Heart left ventricle (tissue), 16 donors: ENCODE measurements at regions not wholly inside any gene's neighbourhood (a gene's known extent, or its start where the extent isn't known, plus 50 kb on each side); places are given as distances from the start of the nearest gene placed in this dataset.
A peak's percentile ranks its signal among the peaks of the same experiment; 100 is the strongest.
"Not testable (repeated sequence)": the region's sequence is repeated elsewhere in the genome, so short reads cannot be mapped to it uniquely, and the experiment has no call there.

Source experiments
- ATAC-seq, 4 donors: fragments of 200-7000 bp; cut with Tn5 transposase; one replicate each; pipeline ENCODE4 v1.9.1; 2020 to 2022; ENCODE audit warnings: moderate library complexity in 4 of 4, mild to moderate bottlenecking in 3 of 4, moderate number of reproducible peaks in 1 of 4
- DNase-seq, 5 donors: peaks; one replicate each; pipeline ENCODE4 v3.0.0-alpha.2; 2020
- H3K27ac ChIP-seq, 12 donors: fragments of 200-600 bp; sonication (generic) in 4 of 12; one replicate each; pipeline versions ENCODE4 v1.5.0 to v1.8.0; 2016 to 2022; ENCODE audit warnings: mild to moderate bottlenecking in 2 of 12
- H3K27me3 ChIP-seq, 9 donors: fragments of 200-600 bp; sonication (generic) in 2 of 9; one replicate each; pipeline versions ENCODE4 v1.5.1 to v1.8.0; 2016 to 2022; ENCODE audit warnings: mild to moderate bottlenecking in 3 of 9
- H3K36me3 ChIP-seq, 9 donors: fragments of 200-600 bp; sonication (generic) in 2 of 9; one replicate each; pipeline versions ENCODE4 v1.5.0 to v1.8.0; 2018 to 2022; ENCODE audit warnings: mild to moderate bottlenecking in 2 of 9
- H3K4me1 ChIP-seq, 12 donors: fragments of 200-600 bp; sonication (generic) in 4 of 12; one replicate each; pipeline versions ENCODE4 v1.5.0 to v1.8.0; 2016 to 2022; ENCODE audit warnings: mild to moderate bottlenecking in 3 of 12
- H3K4me3 ChIP-seq, 12 donors: fragments of 200-600 bp; sonication (generic) in 4 of 12; one replicate each; pipeline versions ENCODE4 v1.5.0 to v1.8.0; 2017 to 2022; ENCODE audit warnings: mild to moderate bottlenecking in 9 of 12, moderate library complexity in 4 of 12
- H3K9me3 ChIP-seq, 12 donors: fragments of 200-600 bp; sonication (generic) in 4 of 12; one replicate each; pipeline versions ENCODE4 v1.5.0 to v1.8.0; 2016 to 2022; ENCODE audit warnings: mild to moderate bottlenecking in 1 of 12
- POLR2A ChIP-seq, 2 donors: fragments of 450-650 bp; IDR thresholded peaks; one replicate each; pipeline ENCODE4 v1.6.1; 2017; ENCODE audit warnings: antibody characterized with exemption in 2 of 2, mild to moderate bottlenecking in 2 of 2, moderate library complexity in 2 of 2
- WGBS, 4 donors: extraction: QIAGEN DNeasy Blood & Tissue Kit in 2 of 4; methylation state at CpG; one replicate each; pipeline versions ENCODE4 v1.1.5 to v1.1.7; 2013 to 2018; 5-methylcytosine and 5-hydroxymethylcytosine counted together
- intact Hi-C, 10 donors: fragments of 100-400 bp; cut with DNase I; formaldehyde crosslinking; loops; one replicate each; pipeline versions ENCODE4 v1.11.1 to v1.14.2; 2022
- TF ChIP-seq, protein P1 (sequence below), 12 donors: fragments of 200-600 bp; sonication (generic) in 4 of 12; IDR thresholded peaks; one replicate each; pipeline versions ENCODE4 v1.5.0 to v1.8.0; 2018 to 2022; ENCODE audit warnings: antibody characterized with exemption in 12 of 12, mild to moderate bottlenecking in 5 of 12
- donor health status: ischemic (EF 13 %, LVEDD 7.1; RV severe dilation, severe dysfunction).
- donor health status: healthy with polysubstance abuse.
- donor health status: DM: no; HTN: yes; CAD: no.
- donor health status: DM: no; HTN: no; CAD: no.
- donor health status: ischemic (EF 25% LVEDD 6.9; RV normal size, moderate dysfunction).
- donor health status: ischemic (EF 25% LVEDD 5.7; RV mildly dilated, moderate dysfunction).
- donor health status: healthy.
- donor health status: DM: yes; HTN: yes; CAD: no.
- donor health status: ischemic (EF 35%, LVEDD 5.7; RV mildly dilated, moderate dysfunction).
- donor health status: nonischemic (EF 11% LVEDD 7.7; RV severe dilation, severe dysfunction).
- donor health status: DM: yes; HTN: yes; CAD: no.
- donor health status: PGD.
- donor health status: ischemic (EF 29% LVEDD 5.4; RV normal size, mild dysfunction).
- donor health status: nonischemic (EF 23%, LVEDD 6.1; RV moderate dilation, normal function).

DNA sequence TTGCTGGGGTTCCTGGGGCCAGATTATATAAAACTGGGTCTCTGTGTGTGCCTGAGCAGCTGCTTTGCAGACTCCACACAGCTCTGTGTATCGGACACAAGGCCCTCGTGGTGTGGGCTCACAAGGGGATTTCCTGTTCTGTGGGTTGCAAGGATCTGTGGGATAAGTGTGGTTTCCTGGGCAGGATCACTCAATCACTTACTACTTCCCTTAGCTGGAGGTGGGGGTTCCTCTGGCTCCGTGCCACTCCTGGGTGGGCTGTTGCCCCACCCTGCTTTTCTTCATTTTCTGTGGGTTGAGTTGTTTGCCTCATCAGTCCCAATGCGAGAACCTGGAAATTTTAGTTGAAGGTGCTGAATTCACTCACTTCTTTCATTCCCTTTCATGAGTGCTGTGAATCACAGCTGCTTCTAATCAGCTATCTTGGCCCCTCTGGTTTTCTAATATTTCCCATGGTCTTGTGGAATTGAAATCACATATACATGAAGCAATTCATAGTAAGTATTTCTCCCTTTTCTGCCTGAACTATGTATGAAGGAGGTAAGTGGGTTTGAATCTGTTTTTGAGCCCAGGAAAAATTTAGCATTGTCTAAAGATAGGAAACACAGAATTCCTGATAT lies 196.3 kb downstream of the DCDC2C start:
- intact Hi-C loops = no loop called here
- H3K4me3 ChIP-seq = no peak overlapping the region
- no peak for DNase-seq
- no peaks in the 10 kb centered on the region for H3K27me3 ChIP-seq
- 39 to 53% (median 48%) methylated on average over 4 of the region's 4 CpGs for WGBS, 4 donors
- no peaks in the 10 kb centered on the region for H3K9me3 ChIP-seq
- TF ChIP-seq, protein P1, sequence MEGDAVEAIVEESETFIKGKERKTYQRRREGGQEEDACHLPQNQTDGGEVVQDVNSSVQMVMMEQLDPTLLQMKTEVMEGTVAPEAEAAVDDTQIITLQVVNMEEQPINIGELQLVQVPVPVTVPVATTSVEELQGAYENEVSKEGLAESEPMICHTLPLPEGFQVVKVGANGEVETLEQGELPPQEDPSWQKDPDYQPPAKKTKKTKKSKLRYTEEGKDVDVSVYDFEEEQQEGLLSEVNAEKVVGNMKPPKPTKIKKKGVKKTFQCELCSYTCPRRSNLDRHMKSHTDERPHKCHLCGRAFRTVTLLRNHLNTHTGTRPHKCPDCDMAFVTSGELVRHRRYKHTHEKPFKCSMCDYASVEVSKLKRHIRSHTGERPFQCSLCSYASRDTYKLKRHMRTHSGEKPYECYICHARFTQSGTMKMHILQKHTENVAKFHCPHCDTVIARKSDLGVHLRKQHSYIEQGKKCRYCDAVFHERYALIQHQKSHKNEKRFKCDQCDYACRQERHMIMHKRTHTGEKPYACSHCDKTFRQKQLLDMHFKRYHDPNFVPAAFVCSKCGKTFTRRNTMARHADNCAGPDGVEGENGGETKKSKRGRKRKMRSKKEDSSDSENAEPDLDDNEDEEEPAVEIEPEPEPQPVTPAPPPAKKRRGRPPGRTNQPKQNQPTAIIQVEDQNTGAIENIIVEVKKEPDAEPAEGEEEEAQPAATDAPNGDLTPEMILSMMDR (IDR thresholded peaks at IDR 0.05) = no peak
- no peak for TF ChIP-seq POLR2A (IDR thresholded peaks at IDR 0.05)
- no peak for ATAC-seq
- no peaks in the 10 kb centered on the region for H3K4me1 ChIP-seq
- H3K36me3 ChIP-seq = no peaks in the 10 kb centered on the region
- H3K27ac ChIP-seq = no peak overlapping the region

DNA sequence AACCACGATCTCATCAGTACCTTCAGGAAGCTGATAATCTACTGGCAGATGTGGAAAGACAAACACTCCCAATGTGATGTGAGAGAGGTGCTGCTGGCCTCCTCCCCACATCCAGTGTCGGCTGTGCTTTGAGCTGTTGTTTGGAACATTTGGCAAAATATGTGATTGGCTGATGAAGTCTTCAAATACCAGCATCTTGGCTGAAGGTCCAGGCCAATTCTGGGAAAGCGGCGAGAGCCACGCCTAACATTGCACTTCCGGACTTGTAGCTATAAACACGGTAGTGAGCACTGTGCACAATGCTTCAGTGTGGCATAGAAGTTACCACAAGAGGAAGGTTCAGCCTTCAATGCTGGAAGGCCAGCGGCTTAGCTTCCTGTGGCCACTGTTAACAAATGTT lies 198.8 kb downstream of the DCDC2C start:
- Histone ChIP-seq H3K9me3 (no peaks in the 10 kb centered on the region), H3K36me3 (no peaks in the 10 kb centered on the region), H3K4me3 (no peak overlapping the region), H3K27me3 (no peaks in the 10 kb centered on the region), H3K27ac (no peak overlapping the region), H3K4me1 (no peaks in the 10 kb centered on the region)
- peak in 1 of 5 donors; percentile 17 for DNase-seq
- peak in 3 of 4 donors; percentile 45 to 84 (median 84) for ATAC-seq
- intact Hi-C loops = no loop called here
- 66 to 79% (median 78%) methylated on average over 8 of the region's 8 CpGs for WGBS, 4 donors
- TF ChIP-seq, protein P1 (IDR thresholded peaks at IDR 0.05) = no peak
- no peak for TF ChIP-seq POLR2A (IDR thresholded peaks at IDR 0.05)

DNA sequence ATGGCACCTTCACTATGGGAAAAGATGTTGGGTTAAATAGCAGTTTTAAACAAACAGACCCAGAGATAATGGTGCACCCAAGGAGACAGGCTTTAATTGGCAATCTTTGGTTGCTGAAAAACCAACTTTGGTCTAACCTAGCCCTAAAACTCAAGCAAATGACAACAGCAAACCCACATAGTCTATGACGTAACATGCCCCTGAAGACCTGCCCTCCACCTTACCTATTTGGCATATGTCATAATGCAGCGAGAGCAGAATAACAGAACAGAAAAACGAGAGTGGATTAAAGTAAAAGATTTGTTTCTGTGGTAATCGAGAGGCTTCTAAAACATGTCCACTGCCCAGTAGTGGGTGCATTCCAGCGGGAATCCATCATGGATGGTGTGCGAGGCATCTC lies 200.7 kb downstream of the DCDC2C start:
- intact Hi-C loops = no loop called here
- Histone ChIP-seq H3K4me1 (no peaks in the 10 kb centered on the region), H3K4me3 (no peak overlapping the region), H3K27me3 (no peaks in the 10 kb centered on the region), H3K27ac (no peak overlapping the region), H3K36me3 (no peaks in the 10 kb centered on the region), H3K9me3 (peaks cover 0 to 6% (median 0%) of the 10 kb centered on the region in 12 donors)
- WGBS, 4 donors = 88 to 95% (median 93%) methylated on average over 6 of the region's 6 CpGs
- TF ChIP-seq, protein P1 (IDR thresholded peaks at IDR 0.05) = no peak
- TF ChIP-seq POLR2A (IDR thresholded peaks at IDR 0.05) = no peak
- DNase-seq = no peak
- no peak for ATAC-seq

DNA sequence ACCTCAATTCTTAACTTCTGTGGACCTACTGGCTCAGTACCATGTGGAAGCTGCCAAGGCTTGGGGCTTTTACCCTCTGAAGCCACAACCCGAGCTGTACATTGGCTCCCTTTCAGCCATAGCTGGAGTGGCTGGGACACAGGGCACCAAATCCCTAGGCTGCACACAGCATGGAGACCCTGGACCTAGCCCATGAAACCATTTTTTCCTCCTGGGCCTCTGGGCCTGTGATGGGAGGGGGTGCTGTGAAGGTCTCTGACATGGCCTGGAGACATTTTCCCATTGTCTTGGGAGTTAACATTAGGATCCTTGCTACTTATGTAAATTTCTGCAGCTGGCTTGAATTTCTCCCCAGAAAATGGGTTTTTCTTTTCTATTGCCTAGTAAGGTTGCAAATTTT lies 205.1 kb downstream of the DCDC2C start:
- H3K36me3 ChIP-seq, H3K27ac ChIP-seq, H3K9me3 ChIP-seq, intact Hi-C loops, H3K27me3 ChIP-seq, H3K4me1 ChIP-seq, ATAC-seq, DNase-seq, H3K4me3 ChIP-seq: not testable (repeated sequence)
- WGBS, 4 donors = 80 to 88% (median 81%) methylated on average over 1 of the region's 1 CpG

DNA sequence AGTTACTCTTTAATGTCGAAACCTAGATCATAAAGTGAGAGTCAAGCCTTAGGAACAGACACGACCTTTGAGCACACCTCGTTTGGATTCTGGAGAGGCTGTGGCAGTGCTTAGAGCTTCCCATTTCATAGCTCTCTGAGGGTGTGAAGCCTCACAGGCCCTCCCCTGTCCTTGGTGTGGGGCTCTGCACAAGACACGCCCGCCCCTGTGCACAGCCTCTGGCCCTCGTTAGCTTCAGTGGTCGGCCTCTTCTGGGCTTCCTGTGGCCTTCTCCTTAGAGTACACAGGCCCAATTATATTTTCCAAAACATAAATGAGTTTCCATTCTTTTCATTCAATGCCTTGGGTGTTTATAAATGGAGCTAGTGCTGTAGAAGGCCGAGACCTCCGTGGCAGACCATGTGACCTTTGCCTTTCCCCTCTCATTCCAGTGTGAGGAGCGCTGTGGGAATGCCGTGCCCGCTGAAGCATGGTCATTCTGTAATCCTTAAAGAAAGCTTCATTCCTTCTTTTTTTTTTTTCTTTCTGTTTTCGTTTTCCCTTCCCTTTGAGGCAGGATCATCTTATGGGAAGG lies 208.6 kb downstream of the DCDC2C start:
- no peaks in the 10 kb centered on the region for H3K27me3 ChIP-seq
- DNase-seq (no peak), ATAC-seq (no peak)
- intact Hi-C loops = no loop called here
- TF ChIP-seq, protein P1 (IDR thresholded peaks at IDR 0.05) = no peak
- WGBS, 4 donors = 78 to 88% (median 81%) methylated on average over 13 of the region's 13 CpGs
- H3K36me3 ChIP-seq = no peaks in the 10 kb centered on the region
- peaks cover 0 to 9% (median 0%) of the 10 kb centered on the region in 12 donors for H3K9me3 ChIP-seq
- H3K4me3 ChIP-seq = no peak overlapping the region
- H3K4me1 ChIP-seq = peaks cover 0 to 13% (median 2%) of the 10 kb centered on the region in 12 donors
- H3K27ac ChIP-seq = no peak overlapping the region
